H1 (cell line): ENCODE measurements at regions not wholly inside any gene's neighbourhood (a gene's known extent, or its start where the extent isn't known, plus 50 kb on each side); places are given as distances from the start of the nearest gene placed in this dataset.

Experiments
- CTCF ChIP-seq, 3 experiments: IDR thresholded peaks; 1 replicate in 2 of 3; 2 replicates in 1 of 3; pipeline versions ENCODE4 v1.5.1 to v1.6.1; 2011; ENCODE audit warnings: low read length in 3 of 3, mild to moderate bottlenecking in 3 of 3, inconsistent platforms in 2 of 3, low read depth in 1 of 3, moderate library complexity in 1 of 3; ENCODE audit not compliant: insufficient read depth in 1 of 3; ENCODE audit errors: control extremely low read depth in 1 of 3
- EZH2 ChIP-seq: fragments of 200-600 bp; sonication (generic); IDR thresholded peaks from 2 replicates; pipeline ENCODE4 v1.7.1; 2012; ENCODE audit warnings: low read depth, mild to moderate bottlenecking, moderate library complexity, low read length, inconsistent platforms; ENCODE audit not compliant: severe bottlenecking
- KDM1A ChIP-seq: fragments of 200-600, 300-600 bp; sonication (generic); IDR thresholded peaks from 2 replicates; pipeline ENCODE4 v1.7.1; 2016; ENCODE audit warnings: mild to moderate bottlenecking, low read length, borderline replicate concordance
- POLR2A ChIP-seq, 2 experiments: IDR thresholded peaks; 1 replicate in 1 of 2; 2 replicates in 1 of 2; pipeline ENCODE4 v1.6.1; 2011; ENCODE audit warnings: low read depth in 2 of 2, low read length in 2 of 2, mild to moderate bottlenecking in 2 of 2; ENCODE audit errors: control extremely low read depth in 1 of 2
- POLR2AphosphoS5 ChIP-seq: IDR thresholded peaks from 2 replicates; pipeline ENCODE4 v1.6.1; 2011; ENCODE audit warnings: low read depth, low read length
- SP2 ChIP-seq: IDR thresholded peaks from 2 replicates; pipeline ENCODE4 v1.6.1; 2012; ENCODE audit warnings: mild to moderate bottlenecking, low read length, inconsistent platforms

GRCh38 chr5:67414712-67415111 is 218.1 kb upstream of the CD180 start:
- no peak for TF ChIP-seq EZH2
- TF ChIP-seq KDM1A: no peak
- no peak for TF ChIP-seq POLR2A (IDR thresholded peaks at IDR 0.05; ENCODE audit: control extremely low read depth in 1 of 2, low read depth in 2 of 2, low read length in 2 of 2)
- no peak for TF ChIP-seq POLR2AphosphoS5
- TF ChIP-seq CTCF (IDR thresholded peaks at IDR 0.05; ENCODE audit: control extremely low read depth in 1 of 3, insufficient read depth in 1 of 3, low read depth in 1 of 3, low read length in 3 of 3): no peak
- no peak for TF ChIP-seq SP2
